Loucy (cell line): ENCODE measurements at regions not wholly inside any gene's neighbourhood (a gene's known extent, or its start where the extent isn't known, plus 50 kb on each side); places are given as distances from the start of the nearest gene placed in this dataset.

ENCODE experiments used
- CTCF ChIP-seq: fragments of 200-600 bp; sonication (generic); conservative IDR thresholded peaks from 2 replicates; pipeline ENCODE4 v1.5.1; 2014; ENCODE audit warnings: mild to moderate bottlenecking, antibody characterized with exemption, low read length
- EZH2phosphoT487 ChIP-seq: fragments of 200-600 bp; IDR thresholded peaks from 2 replicates; pipeline ENCODE4 v1.6.1; 2018; ENCODE audit warnings: antibody characterized with exemption, mild to moderate bottlenecking, moderate library complexity, borderline replicate concordance

- TF ChIP-seq CTCF (no peak), EZH2phosphoT487 (no peak)
Measured at GRCh38 chr5:113817683-113818082, 304.2 kb downstream of the YTHDC2 start.
